ENCODE measurements at regions not wholly inside any gene's neighbourhood (a gene's known extent, or its start where the extent isn't known, plus 50 kb on each side); places are given as distances from the start of the nearest gene placed in this dataset.

GRCh38 chr14:101118233-101118632, 214.7 kb upstream of the RTL1 start:
- no peak for DNase-seq (ENCODE audit: low read depth)
- no peak overlapping the region for H3K4me3 ChIP-seq (ENCODE audit: low read depth, low read length)
- TF ChIP-seq CTCF (conservative IDR thresholded peaks at IDR 0.05; ENCODE audit: low read depth, low read length), result no peak

- TF ChIP-seq CTCF (conservative IDR thresholded peaks at IDR 0.05; ENCODE audit: low read depth, low read length), result no peak
- H3K4me3 ChIP-seq (ENCODE audit: low read depth, low read length), result no peak overlapping the region
- no peak for DNase-seq (ENCODE audit: low read depth)
Measured at GRCh38 chr14:101118746-101119591, 215.4 kb upstream of the RTL1 start.

GRCh38 chr14:101119830-101120571, 216.5 kb upstream of the RTL1 start:
- DNase-seq (ENCODE audit: low read depth), result no peak
- H3K4me3 ChIP-seq (ENCODE audit: low read depth, low read length), result no peak overlapping the region
- TF ChIP-seq CTCF (conservative IDR thresholded peaks at IDR 0.05; ENCODE audit: low read depth, low read length), result no peak

- peak; percentile 37 for DNase-seq (ENCODE audit: low read depth)
- no peak overlapping the region for H3K4me3 ChIP-seq (ENCODE audit: low read depth, low read length)
Measured at GRCh38 chr14:101120641-101121507, 217.4 kb upstream of the RTL1 start.

GRCh38 chr14:101121508-101122139, 218.1 kb upstream of the RTL1 start:
- TF ChIP-seq CTCF (conservative IDR thresholded peaks at IDR 0.05; ENCODE audit: low read depth, low read length), result no peak
- H3K4me3 ChIP-seq (ENCODE audit: low read depth, low read length), result no peak overlapping the region
- no peak for DNase-seq (ENCODE audit: low read depth)

More at GRCh38 chr14:101120641-101121507, 217.4 kb upstream of the RTL1 start:
- TF ChIP-seq CTCF (conservative IDR thresholded peaks at IDR 0.05; ENCODE audit: low read depth, low read length), result no peak

Data from choroid plexus epithelial cell (primary cell).